ENCODE measurements at regions not wholly inside any gene's neighbourhood (a gene's known extent, or its start where the extent isn't known, plus 50 kb on each side); places are given as distances from the start of the nearest gene placed in this dataset.

DNA sequence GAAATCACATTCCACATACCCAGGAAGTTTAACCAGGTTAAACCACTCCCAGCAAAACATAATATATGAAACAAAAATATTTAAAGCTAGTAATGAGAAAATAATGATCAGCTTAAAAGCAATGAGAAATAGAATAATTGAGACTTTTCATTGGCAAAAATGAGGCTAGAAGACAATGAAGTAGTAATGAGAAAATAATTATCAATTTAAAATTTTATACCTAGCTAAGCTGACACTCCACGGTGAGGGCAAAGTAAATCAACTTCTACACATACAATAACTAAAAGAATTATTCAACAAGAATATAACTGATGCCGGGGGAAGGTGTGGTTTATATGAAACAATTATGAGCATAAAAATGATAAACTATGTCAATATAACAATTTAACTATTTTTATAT is 82.2 kb upstream of the TES start:
- DNase-seq (ENCODE audit: low read depth, low spot score) = no peak
- no peaks in the 10 kb centered on the region for H3K27me3 ChIP-seq (ENCODE audit: control insufficient read depth, insufficient read depth, low read length)
- TF ChIP-seq, protein P1, sequence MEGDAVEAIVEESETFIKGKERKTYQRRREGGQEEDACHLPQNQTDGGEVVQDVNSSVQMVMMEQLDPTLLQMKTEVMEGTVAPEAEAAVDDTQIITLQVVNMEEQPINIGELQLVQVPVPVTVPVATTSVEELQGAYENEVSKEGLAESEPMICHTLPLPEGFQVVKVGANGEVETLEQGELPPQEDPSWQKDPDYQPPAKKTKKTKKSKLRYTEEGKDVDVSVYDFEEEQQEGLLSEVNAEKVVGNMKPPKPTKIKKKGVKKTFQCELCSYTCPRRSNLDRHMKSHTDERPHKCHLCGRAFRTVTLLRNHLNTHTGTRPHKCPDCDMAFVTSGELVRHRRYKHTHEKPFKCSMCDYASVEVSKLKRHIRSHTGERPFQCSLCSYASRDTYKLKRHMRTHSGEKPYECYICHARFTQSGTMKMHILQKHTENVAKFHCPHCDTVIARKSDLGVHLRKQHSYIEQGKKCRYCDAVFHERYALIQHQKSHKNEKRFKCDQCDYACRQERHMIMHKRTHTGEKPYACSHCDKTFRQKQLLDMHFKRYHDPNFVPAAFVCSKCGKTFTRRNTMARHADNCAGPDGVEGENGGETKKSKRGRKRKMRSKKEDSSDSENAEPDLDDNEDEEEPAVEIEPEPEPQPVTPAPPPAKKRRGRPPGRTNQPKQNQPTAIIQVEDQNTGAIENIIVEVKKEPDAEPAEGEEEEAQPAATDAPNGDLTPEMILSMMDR (IDR thresholded peaks at IDR 0.05; ENCODE audit: low read depth, low read length) = no peak
- CTCF ChIA-PET = interaction anchor here (1.9 kb wide), 1 partner anchor 10 kb away, joined by 8 read pairs; no protein-coding TSS in a partner anchor
- H3K27ac ChIP-seq (ENCODE audit: low read depth, low read length) = no peak overlapping the region
- H3K4me3 ChIP-seq (ENCODE audit: low read depth, low read length) = no peak overlapping the region
- POLR2A ChIA-PET = no interaction called here
- no peaks in the 10 kb centered on the region; the same call in 1 of the 2 replicates for H3K9me3 ChIP-seq (ENCODE audit: control insufficient read depth, insufficient read depth, low read length)

GRCh38 chr7:116135306-116135705 is 75.0 kb upstream of the TES start:
- H3K9me3 ChIP-seq (ENCODE audit: control insufficient read depth, insufficient read depth, low read length) = no peaks in the 10 kb centered on the region
- H3K4me3 ChIP-seq (ENCODE audit: low read depth, low read length) = no peak overlapping the region
- no peak for DNase-seq (ENCODE audit: low read depth, low spot score)
- no peak overlapping the region for H3K27ac ChIP-seq (ENCODE audit: low read depth, low read length)
- ChIA-PET POLR2A (interaction anchor here (0.6 kb wide), 1 partner anchor 1690 kb away, joined by 3 read pairs; no protein-coding TSS in a partner anchor), CTCF (interaction anchor here (1.0 to 7.3 kb wide), 6 partner anchors 12 to 456 kb away, joined by 4 to 48 read pairs (median 6); no protein-coding TSS in a partner anchor)
- no peaks in the 10 kb centered on the region for H3K27me3 ChIP-seq (ENCODE audit: control insufficient read depth, insufficient read depth, low read length)
- TF ChIP-seq, protein P1 (IDR thresholded peaks at IDR 0.05; ENCODE audit: low read depth, low read length) = no peak

- H3K4me3 ChIP-seq (ENCODE audit: low read depth, low read length) = no peak overlapping the region
- CTCF ChIA-PET = interaction anchor here (0.6 to 5.2 kb wide), 50 partner anchors 8 to 638 kb away, joined by 3 to 55 read pairs (median 5); partner anchors contain the start of gene TES
- POLR2A ChIA-PET = interaction anchor here (0.5 kb wide), 1 partner anchor 61 kb away, joined by 3 read pairs; no protein-coding TSS in a partner anchor
- DNase-seq (ENCODE audit: low read depth, low spot score) = peak; percentile 57
- no peak overlapping the region for H3K27ac ChIP-seq (ENCODE audit: low read depth, low read length)
- no peaks in the 10 kb centered on the region for H3K27me3 ChIP-seq (ENCODE audit: control insufficient read depth, insufficient read depth, low read length)
- no peaks in the 10 kb centered on the region for H3K9me3 ChIP-seq (ENCODE audit: control insufficient read depth, insufficient read depth, low read length)
- TF ChIP-seq, protein P1 (IDR thresholded peaks at IDR 0.05; ENCODE audit: low read depth, low read length) = peak; percentile 89
These were observed 72.0 kb upstream of the TES start for GRCh38 chr7:116138202-116138801.

GRCh38 chr7:116139007-116139406 is 71.3 kb upstream of the TES start:
- TF ChIP-seq, protein P1 (IDR thresholded peaks at IDR 0.05; ENCODE audit: low read depth, low read length) = no peak
- H3K4me3 ChIP-seq (ENCODE audit: low read depth, low read length) = no peak overlapping the region
- no peaks in the 10 kb centered on the region for H3K9me3 ChIP-seq (ENCODE audit: control insufficient read depth, insufficient read depth, low read length)
- POLR2A ChIA-PET = no interaction called here
- H3K27ac ChIP-seq (ENCODE audit: low read depth, low read length) = no peak overlapping the region
- DNase-seq (ENCODE audit: low read depth, low spot score) = no peak
- CTCF ChIA-PET = interaction anchor here (0.6 to 5.2 kb wide), 51 partner anchors 8 to 637 kb away, joined by 3 to 55 read pairs (median 5); partner anchors contain the start of gene TES
- no peaks in the 10 kb centered on the region for H3K27me3 ChIP-seq (ENCODE audit: control insufficient read depth, insufficient read depth, low read length)

DNA sequence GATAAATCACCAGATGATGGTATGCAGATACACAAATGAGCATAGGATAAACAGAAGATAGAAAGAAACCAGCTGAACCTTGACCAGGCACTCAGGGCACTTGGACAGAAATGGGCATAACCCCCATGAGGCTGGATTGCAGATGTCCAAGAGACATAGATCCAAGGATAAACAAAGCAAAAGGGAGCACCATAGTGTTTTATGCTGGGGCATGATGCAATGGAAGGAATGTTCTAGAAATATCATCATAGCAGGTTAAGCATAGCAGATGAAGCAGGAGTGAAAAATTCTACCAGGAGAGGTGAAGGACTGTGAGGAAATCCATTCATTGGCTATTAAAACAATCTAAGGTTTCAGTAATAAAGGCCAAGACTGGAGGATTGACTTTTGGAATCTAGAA is 70.5 kb upstream of the TES start:
- Histone ChIP-seq H3K27me3 (ENCODE audit: control insufficient read depth, insufficient read depth, low read length) (no peaks in the 10 kb centered on the region), H3K9me3 (ENCODE audit: control insufficient read depth, insufficient read depth, low read length) (no peaks in the 10 kb centered on the region), H3K27ac (ENCODE audit: low read depth, low read length) (no peak overlapping the region), H3K4me3 (ENCODE audit: low read depth, low read length) (no peak overlapping the region)
- no peak for DNase-seq (ENCODE audit: low read depth, low spot score)
- POLR2A ChIA-PET = no interaction called here
- CTCF ChIA-PET = interaction anchor here (0.6 to 5.2 kb wide), 7 partner anchors 10 to 451 kb away, joined by 3 to 55 read pairs (median 11); no protein-coding TSS in a partner anchor
- TF ChIP-seq, protein P1 (IDR thresholded peaks at IDR 0.05; ENCODE audit: low read depth, low read length) = no peak

Measured in AG04450 (cell line).